H1 (cell line): ENCODE measurements at regions not wholly inside any gene's neighbourhood (a gene's known extent, or its start where the extent isn't known, plus 50 kb on each side); places are given as distances from the start of the nearest gene placed in this dataset.

ENCODE experiments used
- CHD1 ChIP-seq: IDR thresholded peaks from 2 replicates; pipeline ENCODE4 v1.6.1; 2012; ENCODE audit warnings: low read depth, low read length, improper control_type of control experiment
- GTF2F1 ChIP-seq: IDR thresholded peaks from 2 replicates; pipeline ENCODE4 v1.6.1; 2012; ENCODE audit warnings: low read depth, low read length, improper control_type of control experiment, borderline replicate concordance
- HDAC2 ChIP-seq, 2 experiments: fragments of 300-600 bp in 1 of 2; sonication (generic) in 1 of 2; IDR thresholded peaks; 2 replicates each; pipeline ENCODE4 v1.6.1; 2011 to 2012; ENCODE audit warnings: low read depth in 2 of 2, low read length in 2 of 2, mild to moderate bottlenecking in 2 of 2, moderate library complexity in 2 of 2, borderline replicate concordance in 1 of 2, inconsistent platforms in 1 of 2
- RBBP5 ChIP-seq: IDR thresholded peaks from 2 replicates; pipeline ENCODE4 v1.7.1; 2012; ENCODE audit warnings: low read depth, mild to moderate bottlenecking, inconsistent platforms, low read length, moderate library complexity, borderline replicate concordance
- RFX5 ChIP-seq: IDR thresholded peaks from 2 replicates; pipeline ENCODE4 v1.6.1; 2011; ENCODE audit warnings: low read depth, low read length, improper control_type of control experiment, borderline replicate concordance
- RNF2 ChIP-seq: fragments of 200-900, 300-1000 bp; sonication (generic); IDR thresholded peaks from 2 replicates; pipeline ENCODE4 v1.7.1; 2016; ENCODE audit warnings: borderline replicate concordance, low read depth, mild to moderate bottlenecking, antibody characterized with exemption, low read length; ENCODE audit not compliant: poor library complexity, severe bottlenecking; ENCODE audit errors: missing control alignments
- TAF1 ChIP-seq: IDR thresholded peaks from 2 replicates; pipeline ENCODE4 v1.6.1; 2011; ENCODE audit warnings: mild to moderate bottlenecking, low read depth, low read length
- TAF7 ChIP-seq: optimal IDR thresholded peaks from 2 replicates; pipeline ENCODE3; 2011; ENCODE audit warnings: low read depth, mild to moderate bottlenecking, inconsistent platforms, low read length, moderate library complexity, borderline replicate concordance
- TEAD4 ChIP-seq: IDR thresholded peaks from 2 replicates; pipeline ENCODE4 v1.6.1; 2012; ENCODE audit warnings: low read depth, low read length, inconsistent platforms, mixed read lengths
- TF ChIP-seq, protein P1 (sequence below): fragments of 300-600 bp; sonication (generic); IDR thresholded peaks from 2 replicates; pipeline ENCODE4 v1.7.1; 2012; ENCODE audit warnings: low read length, moderate library complexity, mild to moderate bottlenecking, inconsistent platforms; ENCODE audit not compliant: insufficient replicate concordance

DNA sequence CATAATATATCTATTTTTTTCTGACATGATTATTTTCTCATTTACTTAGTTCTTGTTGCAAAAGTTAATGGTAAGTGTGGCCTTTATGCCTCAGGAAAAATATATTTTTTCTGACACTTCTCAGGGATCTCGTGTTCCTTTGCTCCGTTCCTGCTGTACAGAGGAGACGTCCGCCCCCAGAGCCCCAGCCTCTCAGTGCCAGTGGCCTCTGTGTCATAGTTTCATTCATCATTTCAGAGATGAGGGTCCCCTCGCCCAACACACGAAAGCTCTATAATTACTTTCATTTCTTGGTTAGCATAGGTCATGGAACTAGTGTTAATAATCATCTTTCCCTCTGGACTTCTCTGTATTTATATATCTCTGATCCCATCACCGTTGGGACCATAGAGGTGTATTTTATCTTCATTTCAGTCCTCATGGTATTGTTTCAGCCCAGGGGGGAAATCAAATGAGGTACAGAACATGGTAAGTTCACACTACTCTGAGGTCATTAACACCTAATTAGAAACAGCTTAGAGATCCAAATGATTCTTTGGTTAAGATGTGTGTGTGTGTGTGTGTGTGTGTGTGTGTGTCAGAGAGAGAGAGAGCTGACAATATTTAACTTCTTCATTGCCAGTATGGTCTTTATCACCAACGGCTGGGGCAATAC, 631.1 kb upstream of the TENM3 start (continued):
- TF ChIP-seq, protein P1, sequence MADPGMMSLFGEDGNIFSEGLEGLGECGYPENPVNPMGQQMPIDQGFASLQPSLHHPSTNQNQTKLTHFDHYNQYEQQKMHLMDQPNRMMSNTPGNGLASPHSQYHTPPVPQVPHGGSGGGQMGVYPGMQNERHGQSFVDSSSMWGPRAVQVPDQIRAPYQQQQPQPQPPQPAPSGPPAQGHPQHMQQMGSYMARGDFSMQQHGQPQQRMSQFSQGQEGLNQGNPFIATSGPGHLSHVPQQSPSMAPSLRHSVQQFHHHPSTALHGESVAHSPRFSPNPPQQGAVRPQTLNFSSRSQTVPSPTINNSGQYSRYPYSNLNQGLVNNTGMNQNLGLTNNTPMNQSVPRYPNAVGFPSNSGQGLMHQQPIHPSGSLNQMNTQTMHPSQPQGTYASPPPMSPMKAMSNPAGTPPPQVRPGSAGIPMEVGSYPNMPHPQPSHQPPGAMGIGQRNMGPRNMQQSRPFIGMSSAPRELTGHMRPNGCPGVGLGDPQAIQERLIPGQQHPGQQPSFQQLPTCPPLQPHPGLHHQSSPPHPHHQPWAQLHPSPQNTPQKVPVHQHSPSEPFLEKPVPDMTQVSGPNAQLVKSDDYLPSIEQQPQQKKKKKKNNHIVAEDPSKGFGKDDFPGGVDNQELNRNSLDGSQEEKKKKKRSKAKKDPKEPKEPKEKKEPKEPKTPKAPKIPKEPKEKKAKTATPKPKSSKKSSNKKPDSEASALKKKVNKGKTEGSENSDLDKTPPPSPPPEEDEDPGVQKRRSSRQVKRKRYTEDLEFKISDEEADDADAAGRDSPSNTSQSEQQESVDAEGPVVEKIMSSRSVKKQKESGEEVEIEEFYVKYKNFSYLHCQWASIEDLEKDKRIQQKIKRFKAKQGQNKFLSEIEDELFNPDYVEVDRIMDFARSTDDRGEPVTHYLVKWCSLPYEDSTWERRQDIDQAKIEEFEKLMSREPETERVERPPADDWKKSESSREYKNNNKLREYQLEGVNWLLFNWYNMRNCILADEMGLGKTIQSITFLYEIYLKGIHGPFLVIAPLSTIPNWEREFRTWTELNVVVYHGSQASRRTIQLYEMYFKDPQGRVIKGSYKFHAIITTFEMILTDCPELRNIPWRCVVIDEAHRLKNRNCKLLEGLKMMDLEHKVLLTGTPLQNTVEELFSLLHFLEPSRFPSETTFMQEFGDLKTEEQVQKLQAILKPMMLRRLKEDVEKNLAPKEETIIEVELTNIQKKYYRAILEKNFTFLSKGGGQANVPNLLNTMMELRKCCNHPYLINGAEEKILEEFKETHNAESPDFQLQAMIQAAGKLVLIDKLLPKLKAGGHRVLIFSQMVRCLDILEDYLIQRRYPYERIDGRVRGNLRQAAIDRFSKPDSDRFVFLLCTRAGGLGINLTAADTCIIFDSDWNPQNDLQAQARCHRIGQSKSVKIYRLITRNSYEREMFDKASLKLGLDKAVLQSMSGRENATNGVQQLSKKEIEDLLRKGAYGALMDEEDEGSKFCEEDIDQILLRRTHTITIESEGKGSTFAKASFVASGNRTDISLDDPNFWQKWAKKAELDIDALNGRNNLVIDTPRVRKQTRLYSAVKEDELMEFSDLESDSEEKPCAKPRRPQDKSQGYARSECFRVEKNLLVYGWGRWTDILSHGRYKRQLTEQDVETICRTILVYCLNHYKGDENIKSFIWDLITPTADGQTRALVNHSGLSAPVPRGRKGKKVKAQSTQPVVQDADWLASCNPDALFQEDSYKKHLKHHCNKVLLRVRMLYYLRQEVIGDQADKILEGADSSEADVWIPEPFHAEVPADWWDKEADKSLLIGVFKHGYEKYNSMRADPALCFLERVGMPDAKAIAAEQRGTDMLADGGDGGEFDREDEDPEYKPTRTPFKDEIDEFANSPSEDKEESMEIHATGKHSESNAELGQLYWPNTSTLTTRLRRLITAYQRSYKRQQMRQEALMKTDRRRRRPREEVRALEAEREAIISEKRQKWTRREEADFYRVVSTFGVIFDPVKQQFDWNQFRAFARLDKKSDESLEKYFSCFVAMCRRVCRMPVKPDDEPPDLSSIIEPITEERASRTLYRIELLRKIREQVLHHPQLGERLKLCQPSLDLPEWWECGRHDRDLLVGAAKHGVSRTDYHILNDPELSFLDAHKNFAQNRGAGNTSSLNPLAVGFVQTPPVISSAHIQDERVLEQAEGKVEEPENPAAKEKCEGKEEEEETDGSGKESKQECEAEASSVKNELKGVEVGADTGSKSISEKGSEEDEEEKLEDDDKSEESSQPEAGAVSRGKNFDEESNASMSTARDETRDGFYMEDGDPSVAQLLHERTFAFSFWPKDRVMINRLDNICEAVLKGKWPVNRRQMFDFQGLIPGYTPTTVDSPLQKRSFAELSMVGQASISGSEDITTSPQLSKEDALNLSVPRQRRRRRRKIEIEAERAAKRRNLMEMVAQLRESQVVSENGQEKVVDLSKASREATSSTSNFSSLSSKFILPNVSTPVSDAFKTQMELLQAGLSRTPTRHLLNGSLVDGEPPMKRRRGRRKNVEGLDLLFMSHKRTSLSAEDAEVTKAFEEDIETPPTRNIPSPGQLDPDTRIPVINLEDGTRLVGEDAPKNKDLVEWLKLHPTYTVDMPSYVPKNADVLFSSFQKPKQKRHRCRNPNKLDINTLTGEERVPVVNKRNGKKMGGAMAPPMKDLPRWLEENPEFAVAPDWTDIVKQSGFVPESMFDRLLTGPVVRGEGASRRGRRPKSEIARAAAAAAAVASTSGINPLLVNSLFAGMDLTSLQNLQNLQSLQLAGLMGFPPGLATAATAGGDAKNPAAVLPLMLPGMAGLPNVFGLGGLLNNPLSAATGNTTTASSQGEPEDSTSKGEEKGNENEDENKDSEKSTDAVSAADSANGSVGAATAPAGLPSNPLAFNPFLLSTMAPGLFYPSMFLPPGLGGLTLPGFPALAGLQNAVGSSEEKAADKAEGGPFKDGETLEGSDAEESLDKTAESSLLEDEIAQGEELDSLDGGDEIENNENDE = no peak
- TF ChIP-seq RNF2 = no peak
- TF ChIP-seq HDAC2 (IDR thresholded peaks at IDR 0.05; ENCODE audit: borderline replicate concordance in 1 of 2, low read depth in 2 of 2, low read length in 2 of 2) = no peak
- no peak for TF ChIP-seq RFX5
- TF ChIP-seq CHD1 = no peak
- no peak for TF ChIP-seq RBBP5
- TF ChIP-seq GTF2F1 = no peak
- TF ChIP-seq TAF7 = no peak
- TF ChIP-seq TEAD4 = no peak
- TF ChIP-seq TAF1 = no peak
- TF ChIP-seq, all 59 proteins: peak for 0
